ENCODE measurements at regions not wholly inside any gene's neighbourhood (a gene's known extent, or its start where the extent isn't known, plus 50 kb on each side); places are given as distances from the start of the nearest gene placed in this dataset.

DNA sequence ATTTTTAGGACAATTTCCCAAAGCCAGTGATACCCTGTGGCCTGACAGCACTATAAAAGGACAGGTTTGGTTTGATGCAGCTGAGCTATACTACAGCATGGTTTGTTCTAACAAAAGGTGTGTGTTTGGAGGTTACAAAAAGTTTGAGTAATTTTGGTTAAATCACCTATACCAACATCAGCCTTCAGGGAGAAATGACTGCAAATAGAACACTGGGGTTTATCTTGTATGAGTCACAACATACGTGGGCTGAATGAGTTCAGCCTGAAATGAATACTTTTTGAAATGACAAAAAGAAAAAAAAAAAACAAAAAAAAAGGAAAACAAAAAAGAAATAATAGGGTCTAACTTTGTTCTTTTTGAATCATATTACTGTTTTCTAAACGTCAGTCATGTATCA is 345.7 kb downstream of the CNTN3 start:
- Mint-ChIP-seq H3K9me3 (peaks cover 0 to 3% (median 0%) of the 10 kb centered on the region in 7 donors), H3K4me3 (no peak overlapping the region), H3K36me3 (no peaks in the 10 kb centered on the region), H3K27ac (no peak overlapping the region), H3K4me1 (no peaks in the 10 kb centered on the region), H3K27me3 (ENCODE audit: low read depth in 3 of 3) (peaks cover 0 to 3% (median 1%) of the 10 kb centered on the region in 3 donors)
- Histone ChIP-seq H3K79me2 (ENCODE audit: insufficient read depth, low read length) (no peaks in the 10 kb centered on the region), H4K20me1 (ENCODE audit: insufficient read depth, low read length) (no peaks in the 10 kb centered on the region), H3K27me3 (ENCODE audit: control insufficient read depth in 2 of 2, insufficient read depth in 2 of 2, low read length in 2 of 2) (no peaks in the 10 kb centered on the region), H3K4me1 (ENCODE audit: control insufficient read depth in 1 of 2, insufficient read depth in 2 of 2, low read length in 2 of 2) (no peaks in the 10 kb centered on the region), H3K9me3 (replicated peaks in 1 of 2; ENCODE audit: control insufficient read depth in 1 of 2, insufficient read depth in 1 of 2, low read length in 2 of 2) (no peaks in the 10 kb centered on the region), H3K36me3 (replicated peaks in 1 of 2; ENCODE audit: control insufficient read depth in 1 of 2, insufficient read depth in 2 of 2, low read length in 2 of 2) (no peaks in the 10 kb centered on the region), H3K4me3 (replicated peaks in 1 of 3; ENCODE audit: low read depth in 2 of 3, low read length in 3 of 3) (no peak overlapping the region), H3K4me2 (replicated peaks; ENCODE audit: extremely low read depth, low read length, poor library complexity, severe bottlenecking) (no peak overlapping the region), H3K27ac (ENCODE audit: low read depth in 1 of 2, low read length in 2 of 2) (no peak overlapping the region), H2AFZ (ENCODE audit: insufficient read depth, low read depth, low read length, poor library complexity, severe bottlenecking) (no peak overlapping the region), H3K9ac (ENCODE audit: insufficient read depth, low read length, poor library complexity, severe bottlenecking) (no peak overlapping the region)
- DNase-seq = no peak
- no CpG with 5 or more reads among the region's 2 CpGs for WGBS (ENCODE audit: insufficient coverage)
- intact Hi-C loops (cut with micrococcal nuclease) = no loop called here
- TF ChIP-seq, protein P1, sequence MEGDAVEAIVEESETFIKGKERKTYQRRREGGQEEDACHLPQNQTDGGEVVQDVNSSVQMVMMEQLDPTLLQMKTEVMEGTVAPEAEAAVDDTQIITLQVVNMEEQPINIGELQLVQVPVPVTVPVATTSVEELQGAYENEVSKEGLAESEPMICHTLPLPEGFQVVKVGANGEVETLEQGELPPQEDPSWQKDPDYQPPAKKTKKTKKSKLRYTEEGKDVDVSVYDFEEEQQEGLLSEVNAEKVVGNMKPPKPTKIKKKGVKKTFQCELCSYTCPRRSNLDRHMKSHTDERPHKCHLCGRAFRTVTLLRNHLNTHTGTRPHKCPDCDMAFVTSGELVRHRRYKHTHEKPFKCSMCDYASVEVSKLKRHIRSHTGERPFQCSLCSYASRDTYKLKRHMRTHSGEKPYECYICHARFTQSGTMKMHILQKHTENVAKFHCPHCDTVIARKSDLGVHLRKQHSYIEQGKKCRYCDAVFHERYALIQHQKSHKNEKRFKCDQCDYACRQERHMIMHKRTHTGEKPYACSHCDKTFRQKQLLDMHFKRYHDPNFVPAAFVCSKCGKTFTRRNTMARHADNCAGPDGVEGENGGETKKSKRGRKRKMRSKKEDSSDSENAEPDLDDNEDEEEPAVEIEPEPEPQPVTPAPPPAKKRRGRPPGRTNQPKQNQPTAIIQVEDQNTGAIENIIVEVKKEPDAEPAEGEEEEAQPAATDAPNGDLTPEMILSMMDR (IDR thresholded peaks at IDR 0.05) = no peak

DNA sequence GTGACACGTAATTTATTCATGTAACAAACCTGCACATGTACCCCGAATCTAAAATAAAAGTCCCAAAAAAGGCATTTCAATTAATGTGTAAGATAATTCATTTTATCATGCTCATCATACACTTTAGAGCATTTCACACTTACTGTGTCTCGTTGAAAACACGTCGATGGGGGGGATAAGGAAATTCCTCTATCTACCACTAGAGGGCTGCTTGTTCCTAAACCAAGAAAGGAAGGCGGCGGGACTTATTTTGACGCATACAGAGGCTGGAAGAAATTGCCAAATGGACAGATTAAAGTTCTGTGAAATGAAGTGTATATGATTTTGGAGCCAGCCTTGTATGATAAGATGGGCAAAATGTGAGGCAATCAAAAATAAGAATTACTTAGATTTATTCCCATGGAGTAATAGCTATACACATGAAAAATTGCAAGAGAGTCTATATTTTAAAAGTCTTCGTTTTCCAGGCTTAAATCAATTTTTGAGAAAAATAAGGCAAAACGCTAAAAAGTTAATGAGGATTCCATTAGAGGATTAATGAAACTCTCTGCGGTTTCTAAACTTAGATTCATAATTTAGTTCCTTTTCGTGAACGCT is 346.8 kb downstream of the CNTN3 start:
- Histone ChIP-seq H3K4me3 (replicated peaks in 1 of 3; ENCODE audit: low read depth in 2 of 3, low read length in 3 of 3) (no peak overlapping the region), H3K9ac (ENCODE audit: insufficient read depth, low read length, poor library complexity, severe bottlenecking) (no peak overlapping the region), H3K4me2 (replicated peaks; ENCODE audit: extremely low read depth, low read length, poor library complexity, severe bottlenecking) (no peak overlapping the region), H3K9me3 (replicated peaks in 1 of 2; ENCODE audit: control insufficient read depth in 1 of 2, insufficient read depth in 1 of 2, low read length in 2 of 2) (no peaks in the 10 kb centered on the region), H2AFZ (ENCODE audit: insufficient read depth, low read depth, low read length, poor library complexity, severe bottlenecking) (no peak overlapping the region), H3K36me3 (replicated peaks in 1 of 2; ENCODE audit: control insufficient read depth in 1 of 2, insufficient read depth in 2 of 2, low read length in 2 of 2) (no peaks in the 10 kb centered on the region), H3K4me1 (ENCODE audit: control insufficient read depth in 1 of 2, insufficient read depth in 2 of 2, low read length in 2 of 2) (no peaks in the 10 kb centered on the region), H3K27ac (ENCODE audit: low read depth in 1 of 2, low read length in 2 of 2) (no peak overlapping the region), H4K20me1 (ENCODE audit: insufficient read depth, low read length) (no peaks in the 10 kb centered on the region), H3K27me3 (ENCODE audit: control insufficient read depth in 2 of 2, insufficient read depth in 2 of 2, low read length in 2 of 2) (no peaks in the 10 kb centered on the region), H3K79me2 (ENCODE audit: insufficient read depth, low read length) (no peaks in the 10 kb centered on the region)
- 61% methylated on average over 2 of the region's 13 CpGs for WGBS (ENCODE audit: insufficient coverage)
- peaks cover 0 to 3% (median 0%) of the 10 kb centered on the region in 3 donors for H3K27me3 Mint-ChIP-seq (ENCODE audit: low read depth in 3 of 3)
- no peak for DNase-seq
- no peaks in the 10 kb centered on the region for H3K4me1 Mint-ChIP-seq
- no peak overlapping the region for H3K27ac Mint-ChIP-seq
- H3K9me3 Mint-ChIP-seq = no peaks in the 10 kb centered on the region
- H3K36me3 Mint-ChIP-seq = no peaks in the 10 kb centered on the region
- H3K4me3 Mint-ChIP-seq = no peak overlapping the region
- intact Hi-C loops (cut with micrococcal nuclease) = no loop called here
- TF ChIP-seq, protein P1 (IDR thresholded peaks at IDR 0.05) = peak; percentile 76

Measured in CD14-positive monocyte (primary cell).